NB4 (cell line): ENCODE measurements at regions not wholly inside any gene's neighbourhood (a gene's known extent, or its start where the extent isn't known, plus 50 kb on each side); places are given as distances from the start of the nearest gene placed in this dataset.

Experiments
- CTCF ChIP-seq: IDR thresholded peaks from one replicate; pipeline ENCODE4 v1.5.1; 2012; ENCODE audit warnings: low read depth, low read length
- MAX ChIP-seq: IDR thresholded peaks from 2 replicates; pipeline ENCODE4 v1.6.1; 2011; ENCODE audit warnings: low read depth, low read length
- MYC ChIP-seq: IDR thresholded peaks from 2 replicates; pipeline ENCODE4 v1.6.1; 2011; ENCODE audit warnings: low read depth, low read length
- POLR2A ChIP-seq: IDR thresholded peaks from 2 replicates; pipeline ENCODE4 v1.6.1; 2011; ENCODE audit warnings: mild to moderate bottlenecking; ENCODE audit not compliant: insufficient read length; ENCODE audit errors: extremely low read depth

GRCh38 chr13:30835442-30835841, 70.6 kb upstream of the MEDAG start:
- no peak for TF ChIP-seq POLR2A
- no peak for TF ChIP-seq CTCF
- no peak for TF ChIP-seq MAX
- TF ChIP-seq MYC: no peak
